ENCODE measurements at regions not wholly inside any gene's neighbourhood (a gene's known extent, or its start where the extent isn't known, plus 50 kb on each side); places are given as distances from the start of the nearest gene placed in this dataset.

DNA sequence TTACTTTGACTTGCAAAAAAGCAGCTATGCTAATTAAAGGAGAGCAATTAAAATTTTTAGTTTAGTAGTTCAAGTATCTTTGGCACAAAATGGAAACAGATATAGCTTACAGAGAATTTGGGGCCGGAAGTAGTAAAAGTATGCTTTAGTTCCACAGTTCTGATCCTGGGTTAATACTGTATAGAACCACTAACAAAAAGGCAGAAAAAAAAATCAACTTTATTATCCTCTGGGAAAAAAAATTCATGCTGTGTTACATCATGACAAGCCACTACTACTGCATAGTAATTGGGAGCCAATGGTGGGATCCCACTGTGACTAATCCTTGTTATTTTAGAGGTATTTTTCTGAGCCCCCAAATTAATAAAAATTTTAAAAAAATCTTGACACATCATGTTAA is 246.8 kb upstream of the PRDM9 start:
- TF ChIP-seq, protein P1, sequence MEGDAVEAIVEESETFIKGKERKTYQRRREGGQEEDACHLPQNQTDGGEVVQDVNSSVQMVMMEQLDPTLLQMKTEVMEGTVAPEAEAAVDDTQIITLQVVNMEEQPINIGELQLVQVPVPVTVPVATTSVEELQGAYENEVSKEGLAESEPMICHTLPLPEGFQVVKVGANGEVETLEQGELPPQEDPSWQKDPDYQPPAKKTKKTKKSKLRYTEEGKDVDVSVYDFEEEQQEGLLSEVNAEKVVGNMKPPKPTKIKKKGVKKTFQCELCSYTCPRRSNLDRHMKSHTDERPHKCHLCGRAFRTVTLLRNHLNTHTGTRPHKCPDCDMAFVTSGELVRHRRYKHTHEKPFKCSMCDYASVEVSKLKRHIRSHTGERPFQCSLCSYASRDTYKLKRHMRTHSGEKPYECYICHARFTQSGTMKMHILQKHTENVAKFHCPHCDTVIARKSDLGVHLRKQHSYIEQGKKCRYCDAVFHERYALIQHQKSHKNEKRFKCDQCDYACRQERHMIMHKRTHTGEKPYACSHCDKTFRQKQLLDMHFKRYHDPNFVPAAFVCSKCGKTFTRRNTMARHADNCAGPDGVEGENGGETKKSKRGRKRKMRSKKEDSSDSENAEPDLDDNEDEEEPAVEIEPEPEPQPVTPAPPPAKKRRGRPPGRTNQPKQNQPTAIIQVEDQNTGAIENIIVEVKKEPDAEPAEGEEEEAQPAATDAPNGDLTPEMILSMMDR (IDR thresholded peaks at IDR 0.05) = no peak
- TF ChIP-seq EZH2 (IDR thresholded peaks at IDR 0.05; ENCODE audit: borderline replicate concordance, insufficient read depth, low read depth, low read length, poor library complexity, severe bottlenecking) = no peak
